ENCODE measurements at regions not wholly inside any gene's neighbourhood (a gene's known extent, or its start where the extent isn't known, plus 50 kb on each side); places are given as distances from the start of the nearest gene placed in this dataset.

- no peaks in the 10 kb centered on the region for H3K9me2 ChIP-seq (replicated peaks; ENCODE audit: insufficient read depth)
- H3K79me2 ChIP-seq, result no peaks in the 10 kb centered on the region
- no peaks in the 10 kb centered on the region for H4K20me1 ChIP-seq (ENCODE audit: insufficient read depth, poor library complexity, severe bottlenecking)
- 76% methylated on average over 4 of the region's 4 CpGs for WGBS (ENCODE audit: low lambda C conversion rate, missing lambda C conversion rate)
- H2AFZ ChIP-seq, result no peak overlapping the region
- DNase-seq (ENCODE audit: low spot score), result no peak
- no peak for TF ChIP-seq EZH2 (IDR thresholded peaks at IDR 0.05; ENCODE audit: borderline replicate concordance)
- TF ChIP-seq, protein P1, sequence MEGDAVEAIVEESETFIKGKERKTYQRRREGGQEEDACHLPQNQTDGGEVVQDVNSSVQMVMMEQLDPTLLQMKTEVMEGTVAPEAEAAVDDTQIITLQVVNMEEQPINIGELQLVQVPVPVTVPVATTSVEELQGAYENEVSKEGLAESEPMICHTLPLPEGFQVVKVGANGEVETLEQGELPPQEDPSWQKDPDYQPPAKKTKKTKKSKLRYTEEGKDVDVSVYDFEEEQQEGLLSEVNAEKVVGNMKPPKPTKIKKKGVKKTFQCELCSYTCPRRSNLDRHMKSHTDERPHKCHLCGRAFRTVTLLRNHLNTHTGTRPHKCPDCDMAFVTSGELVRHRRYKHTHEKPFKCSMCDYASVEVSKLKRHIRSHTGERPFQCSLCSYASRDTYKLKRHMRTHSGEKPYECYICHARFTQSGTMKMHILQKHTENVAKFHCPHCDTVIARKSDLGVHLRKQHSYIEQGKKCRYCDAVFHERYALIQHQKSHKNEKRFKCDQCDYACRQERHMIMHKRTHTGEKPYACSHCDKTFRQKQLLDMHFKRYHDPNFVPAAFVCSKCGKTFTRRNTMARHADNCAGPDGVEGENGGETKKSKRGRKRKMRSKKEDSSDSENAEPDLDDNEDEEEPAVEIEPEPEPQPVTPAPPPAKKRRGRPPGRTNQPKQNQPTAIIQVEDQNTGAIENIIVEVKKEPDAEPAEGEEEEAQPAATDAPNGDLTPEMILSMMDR (IDR thresholded peaks at IDR 0.05; ENCODE audit: poor library complexity), result no peak
- TF ChIP-seq EZH2phosphoT487 (IDR thresholded peaks at IDR 0.05; ENCODE audit: low read depth, severe bottlenecking, unreplicated experiment), result no peak
- H3K4me1 ChIP-seq (ENCODE audit: insufficient read depth), result no peaks in the 10 kb centered on the region
- no peak overlapping the region for H3K4me3 ChIP-seq
- no peak overlapping the region for H3K4me2 ChIP-seq
- no peaks in the 10 kb centered on the region for H3K36me3 ChIP-seq (replicated peaks; ENCODE audit: insufficient read depth, low read depth)
- no peaks in the 10 kb centered on the region for H3K9me3 ChIP-seq (ENCODE audit: low read depth)
- H3K27ac ChIP-seq, result no peak overlapping the region
- H3K27me3 ChIP-seq, result no peaks in the 10 kb centered on the region
Observed at GRCh38 chr18:54743605-54743995, 84.7 kb upstream of the RAB27B start.

DNA sequence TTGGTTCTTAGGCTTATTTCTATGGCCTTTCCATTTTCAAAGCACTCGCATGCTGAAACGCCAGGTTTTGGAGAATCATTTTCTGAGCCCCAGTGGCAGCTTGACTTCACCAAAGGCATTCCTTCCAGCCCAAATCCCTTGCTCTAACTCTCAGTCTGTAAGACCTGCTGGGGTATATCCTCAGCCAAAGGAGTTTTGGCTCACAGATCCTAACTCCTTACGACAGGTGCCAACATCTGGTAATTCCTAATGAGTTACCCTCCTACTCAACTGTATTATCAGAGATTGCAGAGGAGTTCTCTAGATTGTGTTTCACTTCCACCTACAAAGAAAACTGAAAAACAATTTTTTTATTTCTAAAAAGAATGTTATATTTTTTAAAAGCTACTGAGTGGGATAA, 79.0 kb upstream of the RAB27B start:
- TF ChIP-seq EZH2 (IDR thresholded peaks at IDR 0.05; ENCODE audit: borderline replicate concordance) (no peak), EZH2phosphoT487 (IDR thresholded peaks at IDR 0.05; ENCODE audit: low read depth, severe bottlenecking, unreplicated experiment) (no peak)
- TF ChIP-seq, protein P1 (IDR thresholded peaks at IDR 0.05; ENCODE audit: poor library complexity), result no peak
- WGBS (ENCODE audit: low lambda C conversion rate, missing lambda C conversion rate), result 91% methylated on average over 3 of the region's 3 CpGs
- Histone ChIP-seq H3K4me3 (no peak overlapping the region), H3K4me2 (no peak overlapping the region), H4K20me1 (ENCODE audit: insufficient read depth, poor library complexity, severe bottlenecking) (no peaks in the 10 kb centered on the region), H3K9me3 (ENCODE audit: low read depth) (no peaks in the 10 kb centered on the region), H3K9me2 (replicated peaks; ENCODE audit: insufficient read depth) (no peaks in the 10 kb centered on the region), H3K27ac (no peak overlapping the region), H2AFZ (no peak overlapping the region), H3K27me3 (no peaks in the 10 kb centered on the region), H3K79me2 (no peaks in the 10 kb centered on the region), H3K4me1 (ENCODE audit: insufficient read depth) (peaks cover 13% of the 10 kb centered on the region), H3K36me3 (replicated peaks; ENCODE audit: insufficient read depth, low read depth) (no peaks in the 10 kb centered on the region)
- DNase-seq (ENCODE audit: low spot score), result no peak

- Histone ChIP-seq H3K4me1 (ENCODE audit: insufficient read depth) (peaks cover 13% of the 10 kb centered on the region), H3K36me3 (replicated peaks; ENCODE audit: insufficient read depth, low read depth) (no peaks in the 10 kb centered on the region), H3K27me3 (no peaks in the 10 kb centered on the region), H3K27ac (peak overlapping the region; percentile 5), H3K9me2 (replicated peaks; ENCODE audit: insufficient read depth) (no peaks in the 10 kb centered on the region), H2AFZ (no peak overlapping the region), H3K79me2 (no peaks in the 10 kb centered on the region), H3K9me3 (ENCODE audit: low read depth) (no peaks in the 10 kb centered on the region), H3K4me3 (no peak overlapping the region), H4K20me1 (ENCODE audit: insufficient read depth, poor library complexity, severe bottlenecking) (no peaks in the 10 kb centered on the region), H3K4me2 (peak overlapping the region; percentile 31)
- 42% methylated on average over 2 of the region's 2 CpGs for WGBS (ENCODE audit: low lambda C conversion rate, missing lambda C conversion rate)
- TF ChIP-seq, protein P1 (IDR thresholded peaks at IDR 0.05; ENCODE audit: poor library complexity), result no peak
- TF ChIP-seq EZH2phosphoT487 (IDR thresholded peaks at IDR 0.05; ENCODE audit: low read depth, severe bottlenecking, unreplicated experiment) (no peak), EZH2 (IDR thresholded peaks at IDR 0.05; ENCODE audit: borderline replicate concordance) (no peak)
- no peak for DNase-seq (ENCODE audit: low spot score)
Observed at GRCh38 chr18:54750350-54750749, 77.9 kb upstream of the RAB27B start.

GRCh38 chr18:54752185-54752584, 76.1 kb upstream of the RAB27B start:
- no peaks in the 10 kb centered on the region for H3K27me3 ChIP-seq
- no peak overlapping the region for H3K4me3 ChIP-seq
- peaks cover 13% of the 10 kb centered on the region for H3K4me1 ChIP-seq (ENCODE audit: insufficient read depth)
- WGBS (ENCODE audit: low lambda C conversion rate, missing lambda C conversion rate), result 86% methylated on average over 3 of the region's 3 CpGs
- H3K4me2 ChIP-seq, result no peak overlapping the region
- H3K79me2 ChIP-seq, result no peaks in the 10 kb centered on the region
- DNase-seq (ENCODE audit: low spot score), result no peak
- H3K27ac ChIP-seq, result no peak overlapping the region
- TF ChIP-seq EZH2phosphoT487 (IDR thresholded peaks at IDR 0.05; ENCODE audit: low read depth, severe bottlenecking, unreplicated experiment) (no peak), EZH2 (IDR thresholded peaks at IDR 0.05; ENCODE audit: borderline replicate concordance) (no peak)
- TF ChIP-seq, protein P1 (IDR thresholded peaks at IDR 0.05; ENCODE audit: poor library complexity), result no peak
- H3K9me3 ChIP-seq (ENCODE audit: low read depth), result no peaks in the 10 kb centered on the region
- H3K36me3 ChIP-seq (replicated peaks; ENCODE audit: insufficient read depth, low read depth), result no peaks in the 10 kb centered on the region
- H3K9me2 ChIP-seq (replicated peaks; ENCODE audit: insufficient read depth), result no peaks in the 10 kb centered on the region
- no peaks in the 10 kb centered on the region for H4K20me1 ChIP-seq (ENCODE audit: insufficient read depth, poor library complexity, severe bottlenecking)
- no peak overlapping the region for H2AFZ ChIP-seq

Measured in hepatocyte (in vitro differentiated cells).